Heart left ventricle (tissue), 13 donors: ENCODE measurements at regions not wholly inside any gene's neighbourhood (a gene's known extent, or its start where the extent isn't known, plus 50 kb on each side); places are given as distances from the start of the nearest gene placed in this dataset.

Source experiments
- POLR2A ChIP-seq, 2 donors: fragments of 450-650 bp; IDR thresholded peaks; one replicate each; pipeline ENCODE4 v1.6.1; 2017; ENCODE audit warnings: antibody characterized with exemption in 2 of 2, mild to moderate bottlenecking in 2 of 2, moderate library complexity in 2 of 2
- TF ChIP-seq, protein P1 (sequence below), 12 donors: fragments of 200-600 bp; sonication (generic) in 4 of 12; IDR thresholded peaks; one replicate each; pipeline versions ENCODE4 v1.5.0 to v1.8.0; 2018 to 2022; ENCODE audit warnings: antibody characterized with exemption in 12 of 12, mild to moderate bottlenecking in 5 of 12
- donor health status: ischemic (EF 13 %, LVEDD 7.1; RV severe dilation, severe dysfunction).
- donor health status: DM: no; HTN: yes; CAD: no.
- donor health status: DM: no; HTN: no; CAD: no.
- donor health status: ischemic (EF 25% LVEDD 6.9; RV normal size, moderate dysfunction).
- donor health status: ischemic (EF 25% LVEDD 5.7; RV mildly dilated, moderate dysfunction).
- donor health status: ischemic (EF 35%, LVEDD 5.7; RV mildly dilated, moderate dysfunction).
- donor health status: nonischemic (EF 11% LVEDD 7.7; RV severe dilation, severe dysfunction).
- donor health status: DM: yes; HTN: yes; CAD: no.
- donor health status: PGD.
- donor health status: ischemic (EF 29% LVEDD 5.4; RV normal size, mild dysfunction).
- donor health status: nonischemic (EF 23%, LVEDD 6.1; RV moderate dilation, normal function).

- TF ChIP-seq, protein P1, sequence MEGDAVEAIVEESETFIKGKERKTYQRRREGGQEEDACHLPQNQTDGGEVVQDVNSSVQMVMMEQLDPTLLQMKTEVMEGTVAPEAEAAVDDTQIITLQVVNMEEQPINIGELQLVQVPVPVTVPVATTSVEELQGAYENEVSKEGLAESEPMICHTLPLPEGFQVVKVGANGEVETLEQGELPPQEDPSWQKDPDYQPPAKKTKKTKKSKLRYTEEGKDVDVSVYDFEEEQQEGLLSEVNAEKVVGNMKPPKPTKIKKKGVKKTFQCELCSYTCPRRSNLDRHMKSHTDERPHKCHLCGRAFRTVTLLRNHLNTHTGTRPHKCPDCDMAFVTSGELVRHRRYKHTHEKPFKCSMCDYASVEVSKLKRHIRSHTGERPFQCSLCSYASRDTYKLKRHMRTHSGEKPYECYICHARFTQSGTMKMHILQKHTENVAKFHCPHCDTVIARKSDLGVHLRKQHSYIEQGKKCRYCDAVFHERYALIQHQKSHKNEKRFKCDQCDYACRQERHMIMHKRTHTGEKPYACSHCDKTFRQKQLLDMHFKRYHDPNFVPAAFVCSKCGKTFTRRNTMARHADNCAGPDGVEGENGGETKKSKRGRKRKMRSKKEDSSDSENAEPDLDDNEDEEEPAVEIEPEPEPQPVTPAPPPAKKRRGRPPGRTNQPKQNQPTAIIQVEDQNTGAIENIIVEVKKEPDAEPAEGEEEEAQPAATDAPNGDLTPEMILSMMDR (IDR thresholded peaks at IDR 0.05), result no peak
- no peak for TF ChIP-seq POLR2A (IDR thresholded peaks at IDR 0.05)
Measured at GRCh38 chr15:92812271-92812670, 87.9 kb upstream of the CHD2 start.
